PFSK-1 (cell line): ENCODE measurements at regions not wholly inside any gene's neighbourhood (a gene's known extent, or its start where the extent isn't known, plus 50 kb on each side); places are given as distances from the start of the nearest gene placed in this dataset.

Experiments
- FOXP2 ChIP-seq: optimal IDR thresholded peaks from 2 replicates; pipeline ENCODE3; 2011; ENCODE audit warnings: borderline replicate concordance, control low read depth, inconsistent platforms; ENCODE audit not compliant: insufficient read depth; ENCODE audit errors: extremely low read length, extremely low read depth
- POLR2AphosphoS5 ChIP-seq: IDR thresholded peaks from 2 replicates; pipeline ENCODE4 v1.6.1; 2012; ENCODE audit warnings: low read depth, mild to moderate bottlenecking, control low read depth, low read length, moderate library complexity
- SIN3A ChIP-seq: IDR thresholded peaks from 2 replicates; pipeline ENCODE4 v1.6.1; 2012; ENCODE audit warnings: mild to moderate bottlenecking, low read length, moderate library complexity, borderline replicate concordance; ENCODE audit not compliant: insufficient read depth
- TAF1 ChIP-seq: IDR thresholded peaks from 2 replicates; pipeline ENCODE4 v1.6.1; 2012; ENCODE audit warnings: low read length, control low read depth, borderline replicate concordance; ENCODE audit not compliant: insufficient read depth
- TF ChIP-seq, protein P1 (sequence below), 2 experiments: IDR thresholded peaks; 2 replicates each; pipeline versions ENCODE4 v1.6.1 to v1.8.0; 2011 to 2012; ENCODE audit warnings: low read depth in 2 of 2, low read length in 2 of 2, control low read depth in 1 of 2, inconsistent platforms in 1 of 2, mild to moderate bottlenecking in 1 of 2, moderate library complexity in 1 of 2; ENCODE audit not compliant: insufficient read depth in 1 of 2

DNA sequence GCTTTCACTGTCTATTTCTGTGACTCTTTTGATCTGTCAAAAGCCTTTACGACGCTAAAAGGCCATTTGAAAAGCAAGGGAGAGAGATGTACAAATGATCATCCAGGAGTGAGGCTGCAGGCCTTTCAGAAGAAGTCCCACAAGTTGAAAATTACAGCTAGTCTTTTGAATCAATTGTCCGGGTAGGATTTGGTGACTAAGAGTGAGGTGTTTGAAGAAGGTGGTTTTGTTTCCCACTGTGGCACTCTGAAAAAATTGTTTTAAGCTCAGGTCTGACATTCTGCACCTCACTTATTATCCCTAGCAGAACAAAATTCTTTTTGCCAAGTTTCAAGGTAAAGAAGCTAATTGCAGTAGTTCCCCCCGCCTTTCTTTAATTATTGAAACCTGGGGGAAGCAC, 50.8 kb upstream of the TMEM108 start:
- TF ChIP-seq SIN3A, result no peak
- TF ChIP-seq FOXP2, result no peak
- TF ChIP-seq, protein P1, sequence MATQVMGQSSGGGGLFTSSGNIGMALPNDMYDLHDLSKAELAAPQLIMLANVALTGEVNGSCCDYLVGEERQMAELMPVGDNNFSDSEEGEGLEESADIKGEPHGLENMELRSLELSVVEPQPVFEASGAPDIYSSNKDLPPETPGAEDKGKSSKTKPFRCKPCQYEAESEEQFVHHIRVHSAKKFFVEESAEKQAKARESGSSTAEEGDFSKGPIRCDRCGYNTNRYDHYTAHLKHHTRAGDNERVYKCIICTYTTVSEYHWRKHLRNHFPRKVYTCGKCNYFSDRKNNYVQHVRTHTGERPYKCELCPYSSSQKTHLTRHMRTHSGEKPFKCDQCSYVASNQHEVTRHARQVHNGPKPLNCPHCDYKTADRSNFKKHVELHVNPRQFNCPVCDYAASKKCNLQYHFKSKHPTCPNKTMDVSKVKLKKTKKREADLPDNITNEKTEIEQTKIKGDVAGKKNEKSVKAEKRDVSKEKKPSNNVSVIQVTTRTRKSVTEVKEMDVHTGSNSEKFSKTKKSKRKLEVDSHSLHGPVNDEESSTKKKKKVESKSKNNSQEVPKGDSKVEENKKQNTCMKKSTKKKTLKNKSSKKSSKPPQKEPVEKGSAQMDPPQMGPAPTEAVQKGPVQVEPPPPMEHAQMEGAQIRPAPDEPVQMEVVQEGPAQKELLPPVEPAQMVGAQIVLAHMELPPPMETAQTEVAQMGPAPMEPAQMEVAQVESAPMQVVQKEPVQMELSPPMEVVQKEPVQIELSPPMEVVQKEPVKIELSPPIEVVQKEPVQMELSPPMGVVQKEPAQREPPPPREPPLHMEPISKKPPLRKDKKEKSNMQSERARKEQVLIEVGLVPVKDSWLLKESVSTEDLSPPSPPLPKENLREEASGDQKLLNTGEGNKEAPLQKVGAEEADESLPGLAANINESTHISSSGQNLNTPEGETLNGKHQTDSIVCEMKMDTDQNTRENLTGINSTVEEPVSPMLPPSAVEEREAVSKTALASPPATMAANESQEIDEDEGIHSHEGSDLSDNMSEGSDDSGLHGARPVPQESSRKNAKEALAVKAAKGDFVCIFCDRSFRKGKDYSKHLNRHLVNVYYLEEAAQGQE (IDR thresholded peaks at IDR 0.05; ENCODE audit: insufficient read depth in 1 of 2, low read depth in 2 of 2, low read length in 2 of 2), result no peak
- no peak for TF ChIP-seq POLR2AphosphoS5
- no peak for TF ChIP-seq TAF1

DNA sequence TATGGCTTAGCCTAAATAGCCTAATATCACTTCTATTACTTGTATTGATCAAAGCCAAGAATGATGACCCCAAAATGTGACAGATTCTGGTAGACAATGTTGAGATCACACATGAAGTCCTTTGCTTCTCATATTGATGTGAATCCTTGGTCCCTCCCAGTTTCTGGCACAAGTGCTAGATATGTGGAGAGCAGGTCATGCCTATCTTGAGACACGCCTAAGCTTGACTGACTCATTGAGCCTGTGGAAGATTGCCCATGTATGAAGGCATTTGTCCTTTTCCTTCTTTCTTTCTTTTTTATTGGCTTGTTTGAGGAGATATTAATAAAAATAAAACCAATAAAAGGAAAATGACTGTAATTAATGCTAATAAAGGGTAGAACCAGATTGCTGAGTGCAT, 54.0 kb upstream of the TMEM108 start:
- no peak for TF ChIP-seq POLR2AphosphoS5
- TF ChIP-seq, protein P1 (IDR thresholded peaks at IDR 0.05; ENCODE audit: insufficient read depth in 1 of 2, low read depth in 2 of 2, low read length in 2 of 2), result no peak

DNA sequence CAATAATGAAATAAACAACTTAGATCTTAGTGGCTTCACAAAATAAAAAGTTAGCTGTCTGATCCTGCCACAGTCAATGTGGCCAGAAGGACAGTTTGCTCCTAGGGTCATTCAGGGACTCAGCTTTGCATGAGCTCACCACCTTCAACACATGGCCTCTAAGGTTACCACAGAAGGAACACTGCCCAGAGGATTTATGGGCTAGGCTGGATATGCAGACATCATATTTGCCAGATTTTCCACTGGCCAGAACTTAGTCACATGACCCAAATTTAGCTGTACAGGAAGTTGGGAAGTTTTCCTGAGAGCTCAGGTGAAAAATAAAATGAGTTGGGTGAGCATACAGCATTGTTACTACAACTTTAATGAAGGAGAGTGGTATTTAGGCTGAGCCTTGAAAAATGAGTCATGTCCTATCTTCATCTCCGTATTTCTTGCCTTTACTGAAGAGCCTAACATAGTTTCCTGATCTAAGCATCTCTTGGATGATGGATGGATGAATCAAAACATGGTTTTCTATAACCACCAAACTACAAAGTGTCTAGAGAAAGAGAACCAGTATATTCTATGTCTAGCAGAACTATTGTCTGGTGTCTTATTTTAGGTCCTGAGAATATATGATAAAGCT, 54.9 kb upstream of the TMEM108 start:
- TF ChIP-seq, protein P1 (IDR thresholded peaks at IDR 0.05; ENCODE audit: insufficient read depth in 1 of 2, low read depth in 2 of 2, low read length in 2 of 2), result no peak
- TF ChIP-seq TAF1 (no peak), FOXP2 (no peak), POLR2AphosphoS5 (no peak), SIN3A (no peak)

DNA sequence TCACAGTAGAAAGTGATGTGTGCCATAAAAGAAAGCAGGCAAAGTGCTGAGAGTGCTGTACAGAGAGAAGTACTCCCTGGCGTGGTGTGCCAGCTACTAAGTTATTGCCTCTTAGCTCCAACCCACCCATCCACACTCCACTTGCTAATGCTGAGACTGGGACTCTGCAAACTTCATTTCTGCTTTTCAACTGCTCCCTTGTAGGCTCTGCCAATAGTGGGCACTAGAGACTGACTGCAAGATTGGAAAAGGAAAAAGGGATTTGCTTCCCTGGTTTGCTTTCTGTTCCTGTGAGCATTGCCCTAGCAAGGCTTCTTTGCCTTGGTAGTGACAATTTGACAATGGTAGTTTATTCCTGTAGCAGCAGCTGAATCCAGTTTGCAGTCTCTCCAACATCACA, 56.5 kb upstream of the TMEM108 start:
- TF ChIP-seq, protein P1 (IDR thresholded peaks at IDR 0.05; ENCODE audit: insufficient read depth in 1 of 2, low read depth in 2 of 2, low read length in 2 of 2), result no peak
- TF ChIP-seq POLR2AphosphoS5 (no peak), FOXP2 (no peak), SIN3A (no peak), TAF1 (no peak)

DNA sequence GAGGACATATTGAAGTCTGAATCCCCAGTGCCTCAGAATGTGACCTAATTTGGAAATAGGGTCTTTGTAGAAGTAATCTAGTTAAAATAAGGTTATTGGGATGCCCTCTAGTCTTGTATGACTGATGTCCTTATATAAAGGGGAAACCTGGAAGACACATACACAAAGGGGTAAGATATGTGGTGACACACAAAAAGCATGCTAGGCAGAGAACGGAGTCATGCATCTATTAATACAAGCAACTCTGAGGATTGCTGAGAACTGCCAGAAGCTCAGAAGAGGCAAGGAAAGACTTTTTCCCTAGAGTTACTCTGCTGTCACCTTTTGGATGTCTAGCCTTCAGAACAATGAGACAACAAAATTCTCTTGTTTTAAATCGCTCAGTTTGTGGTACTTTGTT, 58.1 kb upstream of the TMEM108 start:
- TF ChIP-seq POLR2AphosphoS5, result no peak
- TF ChIP-seq TAF1, result no peak
- TF ChIP-seq, protein P1 (IDR thresholded peaks at IDR 0.05; ENCODE audit: insufficient read depth in 1 of 2, low read depth in 2 of 2, low read length in 2 of 2), result no peak
- TF ChIP-seq SIN3A, result no peak
- TF ChIP-seq FOXP2, result no peak
